Esophagus muscularis mucosa (tissue), 4 donors: ENCODE measurements at regions not wholly inside any gene's neighbourhood (a gene's known extent, or its start where the extent isn't known, plus 50 kb on each side); places are given as distances from the start of the nearest gene placed in this dataset.

Source experiments
- DNase-seq: peaks from one replicate; pipeline ENCODE4 v3.0.0-alpha.2; 2017; ENCODE audit errors: extremely low spot score
- H3K27ac ChIP-seq, 4 donors: fragments of 200-600 bp; sonication (generic); replicated peaks in 1 of 4; 1 replicate in 3 of 4; 2 replicates in 1 of 4; pipeline ENCODE4 v1.5.1; 2016 to 2019; ENCODE audit warnings: mild to moderate bottlenecking in 1 of 4
- H3K27me3 ChIP-seq, 4 donors: fragments of 200-600 bp; sonication (generic); one replicate each; pipeline versions ENCODE4 v1.5.1 to v1.6.0; 2016 to 2019
- H3K36me3 ChIP-seq, 4 donors: fragments of 200-600 bp; sonication (generic); one replicate each; pipeline ENCODE4 v1.5.1; 2016 to 2019
- H3K4me1 ChIP-seq, 4 donors: fragments of 200-600 bp; sonication (generic); one replicate each; pipeline ENCODE4 v1.5.1; 2016 to 2019
- H3K4me3 ChIP-seq, 4 donors: fragments of 200-600 bp; sonication (generic); 1 replicate in 2 of 4; 2 replicates in 2 of 4; pipeline ENCODE4 v1.5.1; 2016 to 2019; ENCODE audit warnings: mild to moderate bottlenecking in 4 of 4, moderate library complexity in 1 of 4
- H3K9me3 ChIP-seq, 4 donors: fragments of 200-600 bp; sonication (generic); 1 replicate in 3 of 4; 2 replicates in 1 of 4; pipeline ENCODE4 v1.5.1; 2016 to 2019
- CTCF ChIP-seq, 3 experiments: fragments of 200-600 bp in 2 of 3; fragments of 450-650 bp in 1 of 3; sonication (generic) in 2 of 3; IDR thresholded peaks; one replicate each; pipeline ENCODE4 v1.5.1; 2017 to 2019; ENCODE audit warnings: antibody characterized with exemption in 3 of 3, mild to moderate bottlenecking in 2 of 3, moderate library complexity in 1 of 3
- EP300 ChIP-seq: sonication (generic); formaldehyde crosslinking; IDR thresholded peaks from one replicate; pipeline ENCODE4 v1.6.1; 2017; ENCODE audit warnings: antibody characterized with exemption
- POLR2A ChIP-seq: fragments of 450-650 bp; IDR thresholded peaks from one replicate; pipeline ENCODE4 v1.6.1; 2017; ENCODE audit warnings: antibody characterized with exemption, moderate library complexity, mild to moderate bottlenecking, low read depth
- POLR2AphosphoS5 ChIP-seq, 2 donors: sonication (generic); formaldehyde crosslinking; IDR thresholded peaks; one replicate each; pipeline ENCODE4 v1.6.1; 2017; ENCODE audit warnings: antibody characterized with exemption in 2 of 2
- WGBS: methylation state at CpG from one replicate; pipeline ENCODE4 v1.1.5; 2018; 5-methylcytosine and 5-hydroxymethylcytosine counted together
- intact Hi-C: fragments of 100-400 bp; cut with DNase I; formaldehyde crosslinking; loops from one replicate; pipeline ENCODE4 v1.15.1; 2023

- DNase-seq: no peak
- no peak for TF ChIP-seq CTCF (IDR thresholded peaks at IDR 0.05)
- TF ChIP-seq POLR2AphosphoS5 (IDR thresholded peaks at IDR 0.05): no peak
- no peak for TF ChIP-seq POLR2A
- no peak for TF ChIP-seq EP300
- Histone ChIP-seq H3K27me3 (no peaks in the 10 kb centered on the region), H3K4me1 (no peaks in the 10 kb centered on the region), H3K27ac (no peak overlapping the region), H3K9me3 (peaks cover 0 to 8% (median 3%) of the 10 kb centered on the region in 4 donors), H3K36me3 (no peaks in the 10 kb centered on the region), H3K4me3 (no peak overlapping the region)
- intact Hi-C loops: no loop called here
Measured at GRCh38 chr13:91058919-91059318, 288.6 kb upstream of the MIR17HG start.

DNA sequence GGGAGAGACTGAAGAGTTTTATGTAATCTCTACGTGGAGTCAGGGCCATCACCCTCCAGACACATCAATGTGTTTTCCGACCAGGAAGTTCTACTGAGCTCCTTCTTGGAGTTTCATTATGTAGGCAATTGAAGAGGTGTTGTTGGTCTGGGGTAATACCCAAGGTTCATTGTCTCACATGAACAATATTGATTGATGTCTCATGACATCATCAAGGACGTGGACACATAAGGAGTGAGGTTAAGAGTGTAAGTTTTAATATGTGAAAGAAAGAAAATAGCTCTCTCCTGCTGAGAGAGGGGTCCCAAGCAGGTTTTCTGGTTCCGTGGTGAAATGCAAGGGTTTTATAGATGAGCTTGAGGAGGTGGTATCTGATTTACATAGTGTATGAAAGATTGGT lies 280.7 kb upstream of the MIR17HG start:
- DNase-seq: no peak
- Histone ChIP-seq H3K9me3 (no peaks in the 10 kb centered on the region), H3K4me1 (no peaks in the 10 kb centered on the region), H3K27me3 (no peaks in the 10 kb centered on the region), H3K27ac (no peak overlapping the region), H3K4me3 (no peak overlapping the region), H3K36me3 (no peaks in the 10 kb centered on the region)
- WGBS: 86% methylated on average over 4 of the region's 4 CpGs
- intact Hi-C loops: no loop called here
- TF ChIP-seq EP300: no peak
- TF ChIP-seq POLR2AphosphoS5 (IDR thresholded peaks at IDR 0.05): no peak
- TF ChIP-seq POLR2A: no peak
- TF ChIP-seq CTCF (IDR thresholded peaks at IDR 0.05): no peak

GRCh38 chr13:91072486-91072885 lies 275.0 kb upstream of the MIR17HG start:
- no peaks in the 10 kb centered on the region for H3K27me3 ChIP-seq
- TF ChIP-seq CTCF (IDR thresholded peaks at IDR 0.05): no peak
- no peak overlapping the region for H3K27ac ChIP-seq
- H3K36me3 ChIP-seq: no peaks in the 10 kb centered on the region
- H3K9me3 ChIP-seq: no peaks in the 10 kb centered on the region
- no peak overlapping the region for H3K4me3 ChIP-seq
- no peak for DNase-seq
- H3K4me1 ChIP-seq: no peaks in the 10 kb centered on the region
- WGBS: 95% methylated on average over 2 of the region's 2 CpGs
- intact Hi-C loops: no loop called here

DNA sequence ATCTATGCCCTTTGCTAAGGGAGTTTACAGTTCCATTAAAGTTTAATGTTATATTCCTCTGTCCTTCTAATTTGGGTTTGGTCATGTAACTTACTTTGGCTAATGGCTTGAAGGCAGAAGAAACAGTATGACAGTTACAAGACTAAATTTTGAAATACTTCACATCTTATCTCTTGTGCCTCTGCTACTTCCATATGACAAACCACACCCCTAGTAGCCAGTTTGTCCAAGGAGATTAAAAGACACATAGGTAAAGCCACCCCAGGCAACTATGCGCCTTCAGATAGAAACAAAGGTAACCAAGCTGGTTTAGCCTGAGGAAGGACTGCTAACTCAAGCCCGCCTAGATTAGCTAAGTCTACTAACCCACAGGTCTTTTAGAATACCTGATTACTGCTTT lies 273.4 kb upstream of the MIR17HG start:
- no peak overlapping the region for H3K27ac ChIP-seq
- no peak for TF ChIP-seq CTCF (IDR thresholded peaks at IDR 0.05)
- no peak overlapping the region for H3K4me3 ChIP-seq
- WGBS: 93% methylated on average over 2 of the region's 2 CpGs
- no peaks in the 10 kb centered on the region for H3K27me3 ChIP-seq
- no peaks in the 10 kb centered on the region for H3K36me3 ChIP-seq
- no peaks in the 10 kb centered on the region for H3K4me1 ChIP-seq
- no peaks in the 10 kb centered on the region for H3K9me3 ChIP-seq
- DNase-seq: no peak
- intact Hi-C loops: no loop called here

GRCh38 chr13:91076830-91077229 lies 270.7 kb upstream of the MIR17HG start:
- DNase-seq: no peak
- Histone ChIP-seq H3K27ac (no peak overlapping the region), H3K4me3 (no peak overlapping the region), H3K36me3 (no peaks in the 10 kb centered on the region), H3K4me1 (no peaks in the 10 kb centered on the region), H3K27me3 (peaks cover 0 to 3% (median 0%) of the 10 kb centered on the region in 4 donors), H3K9me3 (no peaks in the 10 kb centered on the region)
- no peak for TF ChIP-seq EP300
- TF ChIP-seq POLR2AphosphoS5 (IDR thresholded peaks at IDR 0.05): no peak
- no peak for TF ChIP-seq CTCF (IDR thresholded peaks at IDR 0.05)
- no peak for TF ChIP-seq POLR2A
- WGBS: 96% methylated on average over 2 of the region's 2 CpGs
- intact Hi-C loops: no loop called here
